Transverse colon (tissue), 4 donors: ENCODE measurements at regions not wholly inside any gene's neighbourhood (a gene's known extent, or its start where the extent isn't known, plus 50 kb on each side); places are given as distances from the start of the nearest gene placed in this dataset.

ENCODE experiments used
- DNase-seq: peaks from one replicate; pipeline ENCODE4 v3.0.0-alpha.2; 2019
- H3K27ac ChIP-seq, 4 donors: fragments of 200-600 bp; sonication (generic); 2 replicates each; pipeline ENCODE4 v1.5.1; 2016 to 2018; ENCODE audit warnings: inconsistent platforms in 4 of 4
- H3K27me3 ChIP-seq: fragments of 200-600 bp; sonication (generic); 2 replicates; pipeline ENCODE4 v1.5.1; 2017; ENCODE audit warnings: inconsistent platforms
- H3K36me3 ChIP-seq, 4 donors: fragments of 200-600 bp; sonication (generic); 2 replicates each; pipeline ENCODE4 v1.5.1; 2017 to 2019; ENCODE audit warnings: inconsistent platforms in 4 of 4
- H3K4me1 ChIP-seq, 4 donors: fragments of 200-600 bp; sonication (generic); 2 replicates each; pipeline ENCODE4 v1.5.1; 2017 to 2020; ENCODE audit warnings: inconsistent platforms in 4 of 4
- H3K4me3 ChIP-seq, 4 donors: fragments of 200-600 bp; sonication (generic); 1 replicate in 1 of 4; 2 replicates in 3 of 4; pipeline versions ENCODE4 v1.5.1 to v1.6.1; 2017 to 2019; ENCODE audit warnings: inconsistent platforms in 4 of 4
- H3K9me3 ChIP-seq, 2 donors: fragments of 200-600 bp; sonication (generic); 2 replicates each; pipeline ENCODE4 v1.5.1; 2017 to 2019; ENCODE audit warnings: inconsistent platforms in 2 of 2
- CTCF ChIP-seq, 5 experiments: fragments of 200-600 bp in 3 of 5; fragments of 450-650 bp in 2 of 5; sonication (generic) in 3 of 5; IDR thresholded peaks; 1 replicate in 2 of 5; 2 replicates in 3 of 5; pipeline ENCODE4 v1.5.1; 2016 to 2017; ENCODE audit warnings: antibody characterized with exemption in 5 of 5, inconsistent platforms in 3 of 5, mild to moderate bottlenecking in 2 of 5, moderate library complexity in 1 of 5
- EP300 ChIP-seq: sonication (generic); formaldehyde crosslinking; IDR thresholded peaks from one replicate; pipeline ENCODE4 v1.6.1; 2017; ENCODE audit warnings: antibody characterized with exemption, low read depth
- POLR2A ChIP-seq: fragments of 450-650 bp; IDR thresholded peaks from one replicate; pipeline ENCODE4 v1.6.1; 2016; ENCODE audit warnings: antibody characterized with exemption, mild to moderate bottlenecking, moderate library complexity
- POLR2AphosphoS5 ChIP-seq, 3 donors: sonication (generic); formaldehyde crosslinking; IDR thresholded peaks; one replicate each; pipeline ENCODE4 v1.6.1; 2016; ENCODE audit warnings: antibody characterized with exemption in 3 of 3
- WGBS, 2 donors: methylation state at CpG; one replicate each; pipeline ENCODE4 v1.1.5; 2018; ENCODE audit warnings: low coverage in 1 of 2; 5-methylcytosine and 5-hydroxymethylcytosine counted together
- in situ Hi-C, 4 donors: fragments of 200-750 bp; cut with MboI; loops; one replicate each; pipeline versions ENCODE4 v1.15.0 to v1.15.1; 2017; ENCODE audit warnings: low sequenced_read_pairs in 3 of 4, low pct_ligation_motif_present in 1 of 4, low pct_unique_long_range_greater_than_20kb in 1 of 4
- intact Hi-C: fragments of 100-400 bp; cut with DNase I; formaldehyde crosslinking; loops from one replicate; pipeline ENCODE4 v1.15.1; 2023; ENCODE audit warnings: low total_unique reads

GRCh38 chr6:144346719-144347447 is 61.7 kb downstream of the UTRN start:
- H3K27ac ChIP-seq, result peak overlapping the region; percentile 6 to 44 (median 14)
- no peaks in the 10 kb centered on the region for H3K27me3 ChIP-seq
- no peaks in the 10 kb centered on the region for H3K36me3 ChIP-seq
- in situ Hi-C loops, result no loop called here
- intact Hi-C loops, result no loop called here
- H3K4me3 ChIP-seq, result no peak overlapping the region
- TF ChIP-seq EP300 (no peak), POLR2AphosphoS5 (IDR thresholded peaks at IDR 0.05) (no peak), POLR2A (no peak), CTCF (IDR thresholded peaks at IDR 0.05) (no peak)
- DNase-seq, result no peak
- WGBS, 2 donors, result 79 to 86% methylated on average over 9 to 11 of the region's 11 CpGs
- H3K9me3 ChIP-seq, result no peaks in the 10 kb centered on the region
- peaks cover 14 to 75% (median 37%) of the 10 kb centered on the region in 4 donors for H3K4me1 ChIP-seq

- H3K27me3 ChIP-seq, result no peaks in the 10 kb centered on the region
- no peak for TF ChIP-seq CTCF (IDR thresholded peaks at IDR 0.05)
- TF ChIP-seq POLR2A, result no peak
- TF ChIP-seq EP300, result no peak
- no peak for TF ChIP-seq POLR2AphosphoS5 (IDR thresholded peaks at IDR 0.05)
- no peaks in the 10 kb centered on the region for H3K36me3 ChIP-seq
- H3K4me3 ChIP-seq, result no peak overlapping the region
- no peak for DNase-seq
- no peaks in the 10 kb centered on the region for H3K9me3 ChIP-seq
- H3K27ac ChIP-seq, result peak overlapping the region in 3 of 4 donors; percentile 7 to 44 (median 20)
- peaks cover 12 to 73% (median 32%) of the 10 kb centered on the region in 4 donors for H3K4me1 ChIP-seq
- in situ Hi-C loops (no loop called here), intact Hi-C loops (no loop called here)
These were observed 62.3 kb downstream of the UTRN start for GRCh38 chr6:144347448-144347759.

GRCh38 chr6:144347933-144348332 is 62.8 kb downstream of the UTRN start:
- H3K4me3 ChIP-seq, result no peak overlapping the region
- in situ Hi-C loops (no loop called here), intact Hi-C loops (no loop called here)
- WGBS, 2 donors, result 97% methylated on average over 5 of the region's 5 CpGs; no CpG with 5 or more reads in 1 of the 2 donors
- H3K9me3 ChIP-seq, result no peaks in the 10 kb centered on the region
- no peak for TF ChIP-seq POLR2A
- TF ChIP-seq EP300, result no peak
- no peak for TF ChIP-seq CTCF (IDR thresholded peaks at IDR 0.05)
- TF ChIP-seq POLR2AphosphoS5 (IDR thresholded peaks at IDR 0.05), result no peak
- no peak for DNase-seq
- H3K4me1 ChIP-seq, result peaks cover 9 to 67% (median 27%) of the 10 kb centered on the region in 4 donors
- no peak overlapping the region for H3K27ac ChIP-seq
- no peaks in the 10 kb centered on the region for H3K36me3 ChIP-seq
- H3K27me3 ChIP-seq, result no peaks in the 10 kb centered on the region

- Histone ChIP-seq H3K27me3 (no peaks in the 10 kb centered on the region), H3K4me3 (no peak overlapping the region), H3K27ac (peak overlapping the region; percentile 48 to 64 (median 55)), H3K4me1 (peaks cover 0 to 56% (median 9%) of the 10 kb centered on the region in 4 donors), H3K9me3 (no peaks in the 10 kb centered on the region), H3K36me3 (no peaks in the 10 kb centered on the region)
- TF ChIP-seq POLR2AphosphoS5 (IDR thresholded peaks at IDR 0.05) (peak in 1 of 3 donors; percentile 32), EP300 (no peak), CTCF (IDR thresholded peaks at IDR 0.05) (no peak)
- in situ Hi-C loops (no loop called here), intact Hi-C loops (no loop called here)
- 34 to 43% methylated on average over 6 to 8 of the region's 8 CpGs for WGBS, 2 donors
- DNase-seq, result no peak
These were observed 64.8 kb downstream of the UTRN start for GRCh38 chr6:144349690-144350527.
